ENCODE measurements at regions not wholly inside any gene's neighbourhood (a gene's known extent, or its start where the extent isn't known, plus 50 kb on each side); places are given as distances from the start of the nearest gene placed in this dataset.
A peak's percentile ranks its signal among the peaks of the same experiment; 100 is the strongest.

DNA sequence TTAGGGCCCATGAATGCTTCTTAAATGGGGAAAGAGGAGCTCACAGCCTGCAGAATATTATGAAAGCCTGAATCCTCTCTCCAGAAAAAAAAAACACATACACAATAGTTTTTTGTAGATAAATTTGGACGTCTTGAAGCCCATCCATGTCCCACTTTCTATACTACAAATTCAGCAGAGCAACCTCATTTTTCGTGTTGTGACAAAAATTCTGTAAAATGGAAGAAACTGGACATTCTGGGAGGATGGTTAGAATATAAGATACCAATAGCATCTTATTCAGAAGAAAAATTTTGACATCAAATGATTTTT, 102.1 kb downstream of the ZNF281 start:
- no peak for DNase-seq
- Mint-ChIP-seq H3K9me3 (no peaks in the 10 kb centered on the region), H3K36me3 (ENCODE audit: insufficient read depth in 2 of 2) (no peaks in the 10 kb centered on the region), H3K4me3 (peak overlapping the region in 1 of 2 donors; percentile 84), H3K27me3 (ENCODE audit: low read depth) (peaks cover 15% of the 10 kb centered on the region), H3K27ac (no peak overlapping the region), H3K4me1 (ENCODE audit: low read depth) (peaks cover 14% of the 10 kb centered on the region)
- ATAC-seq (replicated peaks in 1 of 2) = no peak

DNA sequence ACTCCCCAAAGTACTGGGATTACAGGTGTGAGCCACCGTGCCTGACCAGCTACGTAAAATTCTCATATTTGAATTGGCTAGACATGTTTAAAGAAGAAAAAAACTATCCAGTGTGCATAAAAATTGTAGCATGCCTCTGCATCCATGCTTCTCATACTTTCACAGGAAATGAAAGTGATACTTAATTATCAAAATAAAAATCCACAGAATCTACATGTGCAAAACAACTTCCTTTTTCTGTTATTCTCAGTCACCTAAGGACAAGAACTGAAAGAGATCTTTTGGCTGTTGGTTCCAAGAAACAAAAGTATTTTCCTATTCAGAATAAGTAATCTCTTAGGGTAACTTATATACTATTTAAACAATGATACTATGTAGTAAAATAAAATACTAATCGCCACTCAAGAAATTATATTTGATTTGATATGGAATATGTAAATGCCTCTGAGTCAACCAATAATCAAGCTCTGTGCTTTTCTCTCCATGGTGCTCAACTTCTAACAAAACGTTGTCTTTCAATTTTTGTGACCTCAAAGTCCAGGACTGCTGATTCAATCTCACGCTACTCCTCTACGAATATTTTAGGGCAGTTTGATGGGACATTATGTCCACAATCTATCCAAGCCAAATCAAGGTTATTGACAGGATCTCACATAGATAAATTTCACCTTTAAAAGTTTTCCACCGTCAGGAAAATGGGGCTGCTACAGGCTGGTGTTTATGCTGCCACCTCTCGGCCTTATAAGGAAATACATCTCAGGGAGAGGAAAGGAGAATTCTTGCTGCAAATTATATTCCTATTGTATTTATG, 102.7 kb downstream of the ZNF281 start:
- DNase-seq = peak; percentile 9 to 19
- Mint-ChIP-seq H3K27ac (peak overlapping the region; percentile 56), H3K9me3 (no peaks in the 10 kb centered on the region), H3K36me3 (ENCODE audit: insufficient read depth in 2 of 2) (no peaks in the 10 kb centered on the region), H3K4me1 (ENCODE audit: low read depth) (peaks cover 16% of the 10 kb centered on the region), H3K27me3 (ENCODE audit: low read depth) (peaks cover 17% of the 10 kb centered on the region), H3K4me3 (peak overlapping the region in 1 of 2 donors; percentile 84)
- no peak for ATAC-seq (replicated peaks in 1 of 2)

DNA sequence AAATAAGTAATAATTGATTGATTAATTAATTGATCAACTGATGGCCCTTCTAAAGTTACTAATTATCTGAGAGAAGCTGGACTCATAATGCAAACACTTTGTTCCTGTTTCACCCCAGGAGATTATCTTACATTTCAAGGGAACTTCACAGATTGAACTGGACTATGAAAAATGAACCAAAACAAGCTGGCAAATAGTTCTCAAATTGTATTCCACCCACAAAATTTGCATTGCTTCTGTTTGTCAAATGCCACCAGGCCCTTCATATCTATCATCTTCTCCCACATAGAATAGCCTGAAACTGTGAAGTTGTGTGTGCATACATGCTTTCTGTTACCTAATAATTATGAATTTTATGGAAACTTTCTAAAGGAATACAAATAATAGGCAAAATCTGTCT, 104.0 kb downstream of the ZNF281 start:
- Mint-ChIP-seq H3K9me3 (no peaks in the 10 kb centered on the region), H3K27me3 (ENCODE audit: low read depth) (peaks cover 18% of the 10 kb centered on the region), H3K27ac (no peak overlapping the region), H3K36me3 (ENCODE audit: insufficient read depth in 2 of 2) (no peaks in the 10 kb centered on the region), H3K4me3 (no peak overlapping the region), H3K4me1 (ENCODE audit: low read depth) (peaks cover 16% of the 10 kb centered on the region)
- DNase-seq (no peak), ATAC-seq (replicated peaks in 1 of 2) (no peak)

DNA sequence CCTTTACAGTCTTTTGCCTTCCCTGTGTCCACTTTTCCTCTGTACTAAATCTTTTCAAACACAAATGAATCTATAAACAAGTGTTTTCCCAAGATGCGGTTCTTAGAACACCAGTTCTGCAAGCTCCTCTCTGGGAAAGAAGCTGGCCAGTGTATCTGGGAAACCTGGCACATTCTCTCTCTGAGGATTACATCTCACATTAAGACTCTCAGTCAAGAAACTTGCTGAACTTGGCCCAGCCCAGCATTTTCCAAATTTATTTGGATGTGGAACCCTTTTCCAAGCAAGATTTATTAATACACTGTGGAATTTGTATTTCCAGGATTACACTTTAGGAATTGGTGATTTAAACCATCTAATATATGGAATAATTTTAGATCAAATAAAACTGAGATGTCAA, 105.7 kb downstream of the ZNF281 start:
- DNase-seq (no peak), ATAC-seq (replicated peaks in 1 of 2) (no peak)
- Mint-ChIP-seq H3K36me3 (ENCODE audit: insufficient read depth in 2 of 2) (no peaks in the 10 kb centered on the region), H3K9me3 (no peaks in the 10 kb centered on the region), H3K27me3 (ENCODE audit: low read depth) (peaks cover 30% of the 10 kb centered on the region), H3K27ac (no peak overlapping the region), H3K4me3 (peak overlapping the region in 1 of 2 donors; percentile 9), H3K4me1 (ENCODE audit: low read depth) (peaks cover 16% of the 10 kb centered on the region)

DNA sequence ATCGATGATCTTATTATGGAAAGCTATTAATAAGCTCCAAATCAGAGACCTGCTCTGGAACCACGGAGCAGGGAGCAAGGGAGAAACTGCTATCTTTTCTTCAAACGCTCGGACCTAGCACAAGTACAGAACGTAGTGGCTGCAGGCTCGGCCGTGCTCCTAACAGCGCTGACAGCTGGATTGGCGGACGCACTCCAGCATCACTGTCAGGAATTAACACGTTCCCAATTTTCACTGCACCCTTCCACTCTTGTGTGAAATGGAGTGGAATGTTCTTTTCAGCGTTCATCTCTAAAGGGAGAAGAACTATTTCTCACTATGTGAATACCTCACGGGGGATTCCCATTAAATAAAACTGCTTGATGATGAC, 106.9 kb downstream of the ZNF281 start:
- Mint-ChIP-seq H3K9me3 (no peaks in the 10 kb centered on the region), H3K4me1 (ENCODE audit: low read depth) (peaks cover 16% of the 10 kb centered on the region), H3K27me3 (ENCODE audit: low read depth) (peaks cover 30% of the 10 kb centered on the region), H3K4me3 (peak overlapping the region; percentile 82 to 88), H3K36me3 (ENCODE audit: insufficient read depth in 2 of 2) (no peaks in the 10 kb centered on the region), H3K27ac (no peak overlapping the region)
- no peak for DNase-seq
- no peak for ATAC-seq (replicated peaks in 1 of 2)

DNA sequence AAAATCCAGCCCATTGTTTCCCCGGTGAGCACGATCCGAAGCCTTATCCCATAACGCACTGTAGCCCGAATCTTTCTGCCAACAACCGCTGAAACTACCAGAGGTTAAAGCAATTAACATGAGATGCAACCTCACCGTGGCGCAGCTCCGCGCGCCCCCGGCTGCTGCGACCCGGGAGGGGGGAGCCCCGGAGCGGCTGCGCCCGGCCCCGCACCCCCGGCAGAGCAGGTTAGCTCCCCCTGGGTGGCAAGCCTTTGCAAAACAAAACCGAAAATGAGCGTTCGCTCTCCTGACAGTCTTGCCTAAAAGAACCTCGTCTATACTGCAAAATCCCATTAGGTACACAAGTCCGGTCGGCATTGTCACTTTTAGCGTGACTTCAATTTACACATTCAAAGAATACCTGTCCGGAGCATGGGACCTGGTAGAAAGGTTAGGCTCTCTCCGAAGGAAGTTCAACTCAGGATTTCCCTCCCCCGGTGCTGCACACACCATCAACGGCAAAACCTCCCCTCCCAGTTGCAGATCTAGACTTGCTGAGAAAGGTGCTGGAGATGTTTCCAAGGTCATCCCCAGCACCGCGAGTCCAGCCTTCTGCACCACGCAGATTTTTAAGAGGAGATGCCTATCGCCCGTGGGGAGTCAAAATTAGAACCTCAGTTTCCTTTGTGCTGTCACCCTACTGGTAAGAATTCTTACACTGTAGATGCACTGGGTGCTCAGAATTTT, 107.5 kb downstream of the ZNF281 start:
- Mint-ChIP-seq H3K4me1 (ENCODE audit: low read depth) (peaks cover 14% of the 10 kb centered on the region), H3K27me3 (ENCODE audit: low read depth) (peaks cover 30% of the 10 kb centered on the region), H3K27ac (no peak overlapping the region), H3K4me3 (peak overlapping the region; percentile 82 to 88), H3K9me3 (no peaks in the 10 kb centered on the region), H3K36me3 (ENCODE audit: insufficient read depth in 2 of 2) (no peaks in the 10 kb centered on the region)
- ATAC-seq (replicated peaks in 1 of 2) (peak; percentile 94 to 96), DNase-seq (peak; percentile 67 to 71)

DNA sequence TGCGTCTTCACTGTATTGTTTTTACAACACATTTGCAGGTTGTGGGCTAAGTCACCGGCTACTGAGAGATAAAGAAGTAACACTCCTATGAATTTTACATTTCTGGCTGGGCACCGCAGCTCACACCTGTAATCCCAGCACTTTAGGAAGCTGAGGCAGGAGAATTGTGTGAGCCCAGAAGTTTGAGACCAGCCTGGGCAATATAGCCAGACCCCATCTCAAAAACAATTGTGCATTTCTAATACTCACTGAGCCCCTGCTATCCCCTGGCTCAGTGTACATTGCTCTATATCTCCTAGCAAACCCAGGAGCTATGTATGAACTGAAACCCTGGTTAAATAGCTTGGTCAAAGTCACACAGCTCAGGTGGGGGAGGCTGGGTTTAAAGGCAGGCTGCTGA, 108.7 kb downstream of the ZNF281 start:
- Mint-ChIP-seq H3K4me1 (ENCODE audit: low read depth) (peaks cover 7% of the 10 kb centered on the region), H3K27me3 (ENCODE audit: low read depth) (peaks cover 30% of the 10 kb centered on the region), H3K9me3 (no peaks in the 10 kb centered on the region), H3K27ac (no peak overlapping the region), H3K4me3 (no peak overlapping the region), H3K36me3 (ENCODE audit: insufficient read depth in 2 of 2) (no peaks in the 10 kb centered on the region)
- DNase-seq (no peak), ATAC-seq (replicated peaks in 1 of 2) (no peak)

DNA sequence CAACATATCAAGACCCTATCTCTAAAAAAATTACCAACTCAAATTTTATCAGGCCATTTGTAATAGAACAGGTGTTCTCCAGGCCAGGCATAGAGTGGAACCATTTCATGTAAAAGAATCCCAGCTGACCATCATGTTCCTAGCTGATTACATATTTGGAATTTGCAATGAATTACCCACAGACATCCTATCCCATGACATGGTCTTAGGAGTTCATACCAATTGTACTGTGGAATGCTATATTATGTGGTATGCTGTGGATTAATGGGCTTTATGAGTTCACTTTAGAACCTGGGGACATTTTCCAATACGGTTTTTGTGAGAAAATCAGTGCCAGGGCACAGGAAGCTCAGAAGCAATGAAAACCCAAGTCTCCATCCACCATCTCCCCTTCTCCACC, 110.3 kb downstream of the ZNF281 start:
- no peaks in the 10 kb centered on the region for H3K36me3 Mint-ChIP-seq (ENCODE audit: insufficient read depth in 2 of 2)
- no peak for ATAC-seq (replicated peaks in 1 of 2)

DNA sequence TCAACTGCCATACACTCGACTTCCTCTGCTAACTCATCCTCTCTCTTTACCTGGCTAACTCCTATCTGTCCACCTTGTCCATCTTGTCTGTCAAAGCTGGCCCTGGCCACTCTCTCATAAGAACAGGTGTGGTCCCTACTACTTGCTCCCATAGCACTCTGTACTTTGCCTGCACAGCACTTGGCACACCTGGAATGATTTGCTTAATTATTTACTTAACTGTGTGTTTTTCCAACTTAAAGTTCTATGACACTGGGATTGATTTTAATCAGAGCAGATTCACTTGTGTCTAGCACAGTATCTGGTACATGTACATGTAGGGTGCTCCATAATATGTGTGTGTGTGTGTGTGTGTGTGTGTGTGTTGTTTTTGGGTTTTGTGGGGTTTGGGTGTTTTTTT, 111.6 kb downstream of the ZNF281 start:
- H3K9me3 Mint-ChIP-seq = no peaks in the 10 kb centered on the region
- no peak overlapping the region for H3K4me3 Mint-ChIP-seq
- ATAC-seq (replicated peaks in 1 of 2) (no peak), DNase-seq (no peak)
- peaks cover 7% of the 10 kb centered on the region for H3K4me1 Mint-ChIP-seq (ENCODE audit: low read depth)
- H3K27ac Mint-ChIP-seq = no peak overlapping the region
- H3K27me3 Mint-ChIP-seq (ENCODE audit: low read depth) = peaks cover 20% of the 10 kb centered on the region
- H3K36me3 Mint-ChIP-seq (ENCODE audit: insufficient read depth in 2 of 2) = no peaks in the 10 kb centered on the region

More for the DNA sequence above, 110.3 kb downstream of the ZNF281 start:
- Mint-ChIP-seq H3K27ac (no peak overlapping the region), H3K27me3 (ENCODE audit: low read depth) (peaks cover 30% of the 10 kb centered on the region), H3K9me3 (no peaks in the 10 kb centered on the region), H3K4me1 (ENCODE audit: low read depth) (peaks cover 7% of the 10 kb centered on the region), H3K4me3 (no peak overlapping the region)
- no peak for DNase-seq

DNA sequence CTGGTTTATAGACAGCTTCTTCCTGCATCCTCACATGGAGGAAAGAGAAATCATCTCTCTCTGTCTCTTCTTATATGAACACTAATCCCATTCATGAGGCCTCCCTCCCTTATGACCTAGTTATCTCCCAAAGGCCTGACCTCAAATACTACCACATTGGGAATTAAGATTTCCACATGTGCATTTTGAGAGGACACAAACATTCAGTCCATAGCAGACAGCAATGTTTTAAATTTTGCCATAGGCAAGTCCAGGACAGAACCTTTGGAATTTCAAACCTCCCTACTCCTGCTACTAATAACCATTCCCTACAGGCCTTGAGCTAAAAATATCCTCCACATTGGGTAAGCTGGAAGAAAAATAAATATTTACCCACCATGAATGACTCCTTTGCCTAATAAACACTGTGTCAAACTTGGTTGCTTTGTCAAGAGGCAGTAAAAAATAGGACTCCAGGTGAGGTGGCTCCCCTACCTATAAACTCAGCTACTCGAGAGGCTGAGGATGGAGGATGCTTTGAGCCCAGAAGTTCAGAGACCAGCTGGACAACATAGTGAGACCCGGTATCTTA, 113.7 kb downstream of the ZNF281 start:
- Mint-ChIP-seq H3K4me1 (ENCODE audit: low read depth) (no peaks in the 10 kb centered on the region), H3K27ac (no peak overlapping the region), H3K27me3 (ENCODE audit: low read depth) (peaks cover 12% of the 10 kb centered on the region), H3K9me3 (no peaks in the 10 kb centered on the region), H3K36me3 (ENCODE audit: insufficient read depth in 2 of 2) (no peaks in the 10 kb centered on the region), H3K4me3 (no peak overlapping the region)
- ATAC-seq (replicated peaks in 1 of 2) (no peak), DNase-seq (no peak)

DNA sequence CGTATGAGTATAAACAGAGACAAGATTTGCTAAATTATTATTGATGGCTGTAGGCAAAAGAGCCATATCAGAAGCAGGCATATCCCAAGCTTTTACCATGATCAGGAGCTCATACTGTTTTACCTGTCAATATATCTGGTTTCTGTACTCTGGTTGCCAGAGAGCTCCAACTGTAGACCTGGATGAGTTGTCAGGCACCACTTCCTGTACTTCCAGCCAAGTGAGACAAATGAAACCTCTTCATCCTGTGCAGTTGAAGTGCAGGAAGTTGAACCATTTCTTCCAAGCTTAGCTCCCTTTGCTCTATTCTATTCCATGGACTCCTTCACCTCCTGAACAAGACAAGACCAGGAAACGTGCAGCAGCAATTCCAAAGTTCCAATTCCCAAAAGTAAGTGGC, 115.6 kb downstream of the ZNF281 start:
- ATAC-seq (replicated peaks in 1 of 2) (no peak), DNase-seq (no peak)
- no peak overlapping the region for H3K27ac Mint-ChIP-seq
- no peaks in the 10 kb centered on the region for H3K36me3 Mint-ChIP-seq (ENCODE audit: insufficient read depth in 2 of 2)
- H3K9me3 Mint-ChIP-seq = no peaks in the 10 kb centered on the region
- no peaks in the 10 kb centered on the region for H3K4me1 Mint-ChIP-seq (ENCODE audit: low read depth)
- no peak overlapping the region for H3K4me3 Mint-ChIP-seq
- no peaks in the 10 kb centered on the region for H3K27me3 Mint-ChIP-seq (ENCODE audit: low read depth)

DNA sequence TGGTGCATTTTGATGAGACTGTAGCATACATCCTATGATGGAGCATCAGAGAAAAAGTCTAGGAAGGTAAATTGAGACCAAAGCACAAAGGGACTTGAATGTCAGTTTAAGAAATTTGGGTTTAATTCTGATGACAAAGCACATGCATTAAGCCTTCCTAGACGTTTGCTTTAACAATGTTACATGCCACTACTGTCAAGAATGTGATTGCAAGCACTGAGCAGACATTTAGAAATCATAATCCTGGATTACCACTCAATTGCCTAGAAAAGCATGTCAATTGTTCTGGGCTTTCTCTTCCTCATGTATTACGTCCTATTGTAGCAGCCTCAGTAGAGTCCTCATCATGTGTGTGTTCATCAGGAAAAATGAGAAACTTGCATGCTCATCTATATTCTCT, 117.1 kb downstream of the ZNF281 start:
- no peak for ATAC-seq (replicated peaks in 1 of 2)
- no peaks in the 10 kb centered on the region for H3K27me3 Mint-ChIP-seq (ENCODE audit: low read depth)
- H3K4me3 Mint-ChIP-seq = no peak overlapping the region
- DNase-seq = no peak
- H3K4me1 Mint-ChIP-seq (ENCODE audit: low read depth) = no peaks in the 10 kb centered on the region
- H3K27ac Mint-ChIP-seq = no peak overlapping the region
- H3K9me3 Mint-ChIP-seq = no peaks in the 10 kb centered on the region
- H3K36me3 Mint-ChIP-seq (ENCODE audit: insufficient read depth in 2 of 2) = no peaks in the 10 kb centered on the region

DNA sequence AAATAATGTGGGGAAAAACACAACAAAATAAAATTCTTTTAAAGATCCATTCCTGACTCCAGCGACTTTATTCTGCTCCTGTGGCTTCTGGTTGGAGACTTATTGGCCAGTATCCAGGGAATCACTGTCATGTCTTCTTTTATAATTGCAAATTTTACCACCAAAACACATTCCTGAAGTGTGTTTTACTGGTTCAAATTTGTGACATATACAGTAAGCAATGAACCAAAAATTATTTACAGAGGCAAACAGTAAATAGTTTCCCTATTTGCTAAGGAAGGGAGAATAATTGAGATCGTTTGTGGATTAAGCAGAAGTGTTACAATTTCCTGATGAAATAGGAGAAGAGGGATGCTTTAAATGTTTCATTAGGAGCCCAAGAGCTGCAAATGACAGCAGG, 118.7 kb downstream of the ZNF281 start:
- no peak overlapping the region for H3K27ac Mint-ChIP-seq
- no peaks in the 10 kb centered on the region for H3K4me1 Mint-ChIP-seq (ENCODE audit: low read depth)
- no peak overlapping the region for H3K4me3 Mint-ChIP-seq
- ATAC-seq (replicated peaks in 1 of 2) (no peak), DNase-seq (no peak)
- H3K36me3 Mint-ChIP-seq (ENCODE audit: insufficient read depth in 2 of 2) = no peaks in the 10 kb centered on the region
- H3K27me3 Mint-ChIP-seq (ENCODE audit: low read depth) = no peaks in the 10 kb centered on the region
- H3K9me3 Mint-ChIP-seq = no peaks in the 10 kb centered on the region

All from activated T-cell treated with anti-CD3 and anti-CD28 coated beads, Interleukin-2, amount 50 U/mL, for 72 hours (primary cell).